CD4-positive, alpha-beta T cell (primary cell): ENCODE measurements at regions not wholly inside any gene's neighbourhood (a gene's known extent, or its start where the extent isn't known, plus 50 kb on each side); places are given as distances from the start of the nearest gene placed in this dataset.

Source experiments
- ATAC-seq: fragments of 200-7000 bp; cut with Tn5 transposase; one replicate; pipeline ENCODE4 v1.10.0; 2022; ENCODE audit warnings: mild to moderate bottlenecking; ENCODE audit not compliant: poor library complexity
- CTCF ChIA-PET: fragments of 350-600 bp; sonication (Branson Sonifier 250); formaldehyde crosslinking; loops from one replicate; lab custom pipeline; 2021; ENCODE audit warnings: antibody characterized with exemption, inconsistent platforms; lab: Charles Lee
- POLR2A ChIA-PET: fragments of 350-600 bp; sonication (Branson Sonifier 250); formaldehyde crosslinking; loops from one replicate; lab custom pipeline; 2021; ENCODE audit warnings: antibody characterized with exemption, inconsistent platforms; lab: Charles Lee
- DNase-seq, 14 experiments: peaks; one replicate each; pipeline ENCODE4 v3.0.0-alpha.2; 2013 to 2020; ENCODE audit warnings: mixed read lengths in 2 of 14
- H3K27ac ChIP-seq, 2 donors: one replicate each; pipeline versions ENCODE4 v1.5.1 to v1.7.0; 2013; ENCODE audit warnings: low read length in 2 of 2, low read depth in 1 of 2, mild to moderate bottlenecking in 1 of 2
- H3K27me3 ChIP-seq, 2 experiments: 1 replicate in 1 of 2; 2 replicates in 1 of 2; pipeline versions ENCODE4 v1.6.1 to v1.7.0; 2013; ENCODE audit warnings: low read length in 2 of 2, control low read depth in 1 of 2, mild to moderate bottlenecking in 1 of 2, moderate library complexity in 1 of 2; ENCODE audit not compliant: insufficient read depth in 2 of 2, control insufficient read depth in 1 of 2
- H3K36me3 ChIP-seq: one replicate; pipeline ENCODE4 v1.6.1; 2013; ENCODE audit warnings: low read length, control low read depth; ENCODE audit not compliant: insufficient read depth
- H3K4me1 ChIP-seq: one replicate; pipeline ENCODE4 v1.6.1; 2013; ENCODE audit warnings: low read length, control low read depth; ENCODE audit not compliant: insufficient read depth
- H3K4me3 ChIP-seq: one replicate; pipeline ENCODE4 v1.5.1; 2013; ENCODE audit warnings: mild to moderate bottlenecking, low read length, moderate library complexity
- H3K9me3 ChIP-seq, 2 experiments: 1 replicate in 1 of 2; 2 replicates in 1 of 2; pipeline versions ENCODE4 v1.6.1 to v1.7.0; 2013; ENCODE audit warnings: low read length in 2 of 2, mild to moderate bottlenecking in 2 of 2, control low read depth in 1 of 2, moderate library complexity in 1 of 2; ENCODE audit not compliant: control insufficient read depth in 1 of 2, insufficient read depth in 1 of 2
- H3K27ac Mint-ChIP-seq: one replicate; pipeline ENCODE4 v1.8.0; 2020; ENCODE audit warnings: mixed read lengths
- H3K27me3 Mint-ChIP-seq: one replicate; pipeline ENCODE4 v1.8.0; 2021; ENCODE audit warnings: mixed read lengths
- H3K36me3 Mint-ChIP-seq: one replicate; pipeline ENCODE4 v1.8.0; 2021; ENCODE audit warnings: low read depth, mixed read lengths
- H3K4me1 Mint-ChIP-seq: one replicate; pipeline ENCODE4 v1.8.0; 2021; ENCODE audit warnings: low read depth, mixed read lengths
- H3K4me3 Mint-ChIP-seq: one replicate; pipeline ENCODE4 v1.8.0; 2020; ENCODE audit warnings: mild to moderate bottlenecking, mixed read lengths
- H3K9me3 Mint-ChIP-seq: one replicate; pipeline ENCODE4 v1.8.0; 2020; ENCODE audit warnings: mixed read lengths
- CTCF ChIP-seq: fragments of 200-600 bp; IDR thresholded peaks from one replicate; pipeline ENCODE4 v1.8.0; 2022; ENCODE audit warnings: antibody characterized with exemption, mild to moderate bottlenecking
- intact Hi-C, 2 experiments: fragments of 100-400 bp; cut with DNase I in 1 of 2; cut with micrococcal nuclease in 1 of 2; formaldehyde crosslinking; loops; one replicate each; pipeline versions ENCODE4 v1.15.1 to v1.9.0; 2023 to 2025; cut with DNase I, micrococcal nuclease

- POLR2A ChIA-PET = no interaction called here
- intact Hi-C loops = no loop called here
Measured at GRCh38 chr4:111855308-111855707, 289.9 kb upstream of the FAM241A start.

GRCh38 chr4:111864066-111864465, 281.2 kb upstream of the FAM241A start:
- ATAC-seq (no peak), DNase-seq (no peak)
- Mint-ChIP-seq H3K4me3 (no peak overlapping the region), H3K4me1 (no peaks in the 10 kb centered on the region), H3K36me3 (no peaks in the 10 kb centered on the region), H3K27me3 (peaks cover under 1% of the 10 kb centered on the region), H3K9me3 (peaks cover 10% of the 10 kb centered on the region), H3K27ac (no peak overlapping the region)
- TF ChIP-seq CTCF = no peak
- Histone ChIP-seq H3K36me3 (no peaks in the 10 kb centered on the region), H3K27me3 (no peaks in the 10 kb centered on the region), H3K27ac (no peak overlapping the region), H3K4me3 (no peak overlapping the region), H3K9me3 (peaks cover 0 to 8% of the 10 kb centered on the region in 2 experiments), H3K4me1 (no peaks in the 10 kb centered on the region)
- POLR2A ChIA-PET = no interaction called here
- intact Hi-C loops = no loop called here
- CTCF ChIA-PET = no interaction called here

More at GRCh38 chr4:111855308-111855707, 289.9 kb upstream of the FAM241A start:
- no peak overlapping the region for H3K27ac Mint-ChIP-seq
- Histone ChIP-seq H3K4me1 (no peaks in the 10 kb centered on the region), H3K9me3 (no peaks in the 10 kb centered on the region), H3K27me3 (no peaks in the 10 kb centered on the region), H3K36me3 (no peaks in the 10 kb centered on the region), H3K4me3 (no peak overlapping the region), H3K27ac (no peak overlapping the region)
- CTCF ChIA-PET = no interaction called here
- no peaks in the 10 kb centered on the region for H3K9me3 Mint-ChIP-seq
- ATAC-seq (no peak), DNase-seq (no peak)
- H3K4me1 Mint-ChIP-seq = no peaks in the 10 kb centered on the region
- no peak overlapping the region for H3K4me3 Mint-ChIP-seq
- TF ChIP-seq CTCF = no peak
- peaks cover 6% of the 10 kb centered on the region for H3K27me3 Mint-ChIP-seq
- no peaks in the 10 kb centered on the region for H3K36me3 Mint-ChIP-seq

- ATAC-seq (no peak), DNase-seq (no peak)
- ChIA-PET CTCF (no interaction called here), POLR2A (no interaction called here)
- Mint-ChIP-seq H3K27me3 (no peaks in the 10 kb centered on the region), H3K9me3 (peaks cover 9% of the 10 kb centered on the region), H3K36me3 (no peaks in the 10 kb centered on the region), H3K4me1 (no peaks in the 10 kb centered on the region), H3K4me3 (no peak overlapping the region), H3K27ac (no peak overlapping the region)
- Histone ChIP-seq H3K4me1 (no peaks in the 10 kb centered on the region), H3K27me3 (no peaks in the 10 kb centered on the region), H3K9me3 (peaks cover 0 to 8% of the 10 kb centered on the region in 2 experiments), H3K27ac (no peak overlapping the region), H3K4me3 (no peak overlapping the region), H3K36me3 (no peaks in the 10 kb centered on the region)
- no peak for TF ChIP-seq CTCF
- intact Hi-C loops = no loop called here
Measured at GRCh38 chr4:111869339-111869738, 275.9 kb upstream of the FAM241A start.
